MM.1S (cell line): ENCODE measurements at regions not wholly inside any gene's neighbourhood (a gene's known extent, or its start where the extent isn't known, plus 50 kb on each side); places are given as distances from the start of the nearest gene placed in this dataset.

ENCODE experiments used
- EZH2 ChIP-seq: fragments of 300-600 bp; sonication (generic); optimal IDR thresholded peaks from 2 replicates; pipeline ENCODE3; 2017; ENCODE audit warnings: low read depth, mild to moderate bottlenecking, antibody characterized with exemption, low read length, mixed read lengths
- EZH2phosphoT487 ChIP-seq: fragments of 300-600 bp; sonication (generic); IDR thresholded peaks from 2 replicates; pipeline ENCODE4 v1.6.1; 2018; ENCODE audit warnings: antibody characterized with exemption, low read length
- TF ChIP-seq, protein P1 (sequence below): fragments of 300-600 bp; sonication (generic); IDR thresholded peaks from 2 replicates; pipeline ENCODE4 v1.5.1; 2016; ENCODE audit warnings: antibody characterized with exemption, low read length, mixed read lengths

DNA sequence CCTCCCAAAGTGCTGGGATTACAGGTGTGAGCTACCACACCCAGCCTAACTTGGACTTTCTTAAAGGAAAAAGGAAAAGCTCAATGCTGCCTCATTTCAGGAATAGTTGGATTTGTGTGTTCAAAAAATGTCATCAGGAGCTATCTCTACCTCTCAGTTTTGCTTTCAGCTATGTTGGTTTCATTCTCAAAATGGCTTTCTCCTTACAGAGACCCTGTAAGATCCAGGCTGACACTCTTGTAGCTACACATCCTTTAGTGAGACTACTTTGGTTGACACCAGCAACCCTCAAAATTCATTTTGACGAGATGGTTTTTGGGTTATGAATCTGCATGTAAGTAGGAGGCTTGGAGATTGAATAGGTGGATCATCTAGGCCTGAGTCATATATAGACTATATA is 269.7 kb upstream of the SORCS1 start:
- TF ChIP-seq, protein P1, sequence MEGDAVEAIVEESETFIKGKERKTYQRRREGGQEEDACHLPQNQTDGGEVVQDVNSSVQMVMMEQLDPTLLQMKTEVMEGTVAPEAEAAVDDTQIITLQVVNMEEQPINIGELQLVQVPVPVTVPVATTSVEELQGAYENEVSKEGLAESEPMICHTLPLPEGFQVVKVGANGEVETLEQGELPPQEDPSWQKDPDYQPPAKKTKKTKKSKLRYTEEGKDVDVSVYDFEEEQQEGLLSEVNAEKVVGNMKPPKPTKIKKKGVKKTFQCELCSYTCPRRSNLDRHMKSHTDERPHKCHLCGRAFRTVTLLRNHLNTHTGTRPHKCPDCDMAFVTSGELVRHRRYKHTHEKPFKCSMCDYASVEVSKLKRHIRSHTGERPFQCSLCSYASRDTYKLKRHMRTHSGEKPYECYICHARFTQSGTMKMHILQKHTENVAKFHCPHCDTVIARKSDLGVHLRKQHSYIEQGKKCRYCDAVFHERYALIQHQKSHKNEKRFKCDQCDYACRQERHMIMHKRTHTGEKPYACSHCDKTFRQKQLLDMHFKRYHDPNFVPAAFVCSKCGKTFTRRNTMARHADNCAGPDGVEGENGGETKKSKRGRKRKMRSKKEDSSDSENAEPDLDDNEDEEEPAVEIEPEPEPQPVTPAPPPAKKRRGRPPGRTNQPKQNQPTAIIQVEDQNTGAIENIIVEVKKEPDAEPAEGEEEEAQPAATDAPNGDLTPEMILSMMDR: no peak
- TF ChIP-seq EZH2: no peak
- no peak for TF ChIP-seq EZH2phosphoT487
